ENCODE measurements at regions not wholly inside any gene's neighbourhood (a gene's known extent, or its start where the extent isn't known, plus 50 kb on each side); places are given as distances from the start of the nearest gene placed in this dataset.

- Histone ChIP-seq H3K9me3 (ENCODE audit: low read depth) (no peaks in the 10 kb centered on the region), H3K4me1 (ENCODE audit: low read depth) (peaks cover 17% of the 10 kb centered on the region), H3K36me3 (no peaks in the 10 kb centered on the region), H3K27me3 (no peaks in the 10 kb centered on the region), H3K27ac (no peak overlapping the region), H3K4me3 (no peak overlapping the region)
- no peak for DNase-seq (ENCODE audit: low read depth in 1 of 2, low spot score in 1 of 2)
- TF ChIP-seq CTCF (IDR thresholded peaks at IDR 0.05; ENCODE audit: low read depth, low read length): no peak
Observed at GRCh38 chr21:43297391-43297981, 128.7 kb downstream of the CRYAA start.

DNA sequence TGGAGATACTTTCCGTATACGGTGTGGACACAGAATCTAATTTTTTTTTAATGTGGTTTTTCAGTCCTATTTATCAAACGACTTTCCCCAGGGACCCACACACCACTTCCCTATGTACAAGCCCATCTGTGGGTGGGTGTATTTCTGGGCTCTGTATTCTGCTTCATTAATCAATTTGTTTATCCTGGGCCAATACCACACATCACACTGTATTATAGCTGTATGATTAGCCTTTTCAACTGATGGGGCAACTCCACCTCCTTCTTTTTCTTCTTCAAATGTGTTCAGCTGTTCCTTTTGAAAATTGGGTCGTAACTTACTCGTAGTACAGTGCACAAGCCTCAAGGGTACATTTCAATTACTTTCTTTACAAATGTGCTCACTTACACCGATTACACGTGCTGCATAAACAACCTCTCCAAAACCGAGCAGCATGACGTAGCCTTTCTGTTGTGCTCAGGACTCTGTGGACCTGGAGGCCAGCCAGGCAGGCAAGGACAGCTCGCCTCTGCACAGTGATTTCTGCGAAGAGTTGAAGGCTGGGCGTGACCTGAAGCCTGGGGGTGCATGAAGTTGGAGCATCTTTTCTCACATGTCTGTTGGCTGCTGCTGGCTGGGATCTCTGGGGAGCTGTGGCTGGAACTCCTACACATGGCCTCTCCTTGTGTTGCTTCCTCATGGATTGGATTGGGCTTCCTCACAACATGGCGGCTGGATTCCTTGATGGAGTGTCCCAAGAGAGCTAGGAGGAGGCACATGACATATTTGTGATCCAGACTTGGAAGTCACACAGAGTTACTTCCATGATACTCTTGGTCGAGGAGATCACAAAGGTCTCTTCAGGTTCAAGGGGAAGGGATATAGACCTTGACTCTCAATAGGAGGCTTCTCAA lies 126.5 kb downstream of the CRYAA start:
- no peaks in the 10 kb centered on the region for H3K9me3 ChIP-seq (ENCODE audit: low read depth)
- no peak for TF ChIP-seq CTCF (IDR thresholded peaks at IDR 0.05; ENCODE audit: low read depth, low read length)
- no peaks in the 10 kb centered on the region for H3K36me3 ChIP-seq
- H3K27ac ChIP-seq: no peak overlapping the region
- H3K4me1 ChIP-seq (ENCODE audit: low read depth): peaks cover 17% of the 10 kb centered on the region
- no peak overlapping the region for H3K4me3 ChIP-seq
- no peaks in the 10 kb centered on the region for H3K27me3 ChIP-seq
- no peak for DNase-seq (ENCODE audit: low read depth in 1 of 2, low spot score in 1 of 2)

- Histone ChIP-seq H3K4me1 (ENCODE audit: low read depth) (peaks cover 11% of the 10 kb centered on the region), H3K27ac (peak overlapping the region; percentile 38), H3K27me3 (no peaks in the 10 kb centered on the region), H3K4me3 (no peak overlapping the region), H3K9me3 (ENCODE audit: low read depth) (no peaks in the 10 kb centered on the region), H3K36me3 (no peaks in the 10 kb centered on the region)
- peak in 1 of 2 donors; percentile 36 for DNase-seq (ENCODE audit: low read depth in 1 of 2, low spot score in 1 of 2)
- no peak for TF ChIP-seq CTCF (IDR thresholded peaks at IDR 0.05; ENCODE audit: low read depth, low read length)
Observed at GRCh38 chr21:43294194-43294902, 125.5 kb downstream of the CRYAA start.

- H3K9me3 ChIP-seq (ENCODE audit: low read depth): no peaks in the 10 kb centered on the region
- no peaks in the 10 kb centered on the region for H3K27me3 ChIP-seq
- no peak for TF ChIP-seq CTCF (IDR thresholded peaks at IDR 0.05; ENCODE audit: low read depth, low read length)
- no peaks in the 10 kb centered on the region for H3K36me3 ChIP-seq
- H3K4me1 ChIP-seq (ENCODE audit: low read depth): peaks cover 10% of the 10 kb centered on the region
- no peak overlapping the region for H3K27ac ChIP-seq
- DNase-seq (ENCODE audit: low read depth in 1 of 2, low spot score in 1 of 2): no peak
- H3K4me3 ChIP-seq: no peak overlapping the region
Observed at GRCh38 chr21:43292866-43293142, 124.0 kb downstream of the CRYAA start.

DNA sequence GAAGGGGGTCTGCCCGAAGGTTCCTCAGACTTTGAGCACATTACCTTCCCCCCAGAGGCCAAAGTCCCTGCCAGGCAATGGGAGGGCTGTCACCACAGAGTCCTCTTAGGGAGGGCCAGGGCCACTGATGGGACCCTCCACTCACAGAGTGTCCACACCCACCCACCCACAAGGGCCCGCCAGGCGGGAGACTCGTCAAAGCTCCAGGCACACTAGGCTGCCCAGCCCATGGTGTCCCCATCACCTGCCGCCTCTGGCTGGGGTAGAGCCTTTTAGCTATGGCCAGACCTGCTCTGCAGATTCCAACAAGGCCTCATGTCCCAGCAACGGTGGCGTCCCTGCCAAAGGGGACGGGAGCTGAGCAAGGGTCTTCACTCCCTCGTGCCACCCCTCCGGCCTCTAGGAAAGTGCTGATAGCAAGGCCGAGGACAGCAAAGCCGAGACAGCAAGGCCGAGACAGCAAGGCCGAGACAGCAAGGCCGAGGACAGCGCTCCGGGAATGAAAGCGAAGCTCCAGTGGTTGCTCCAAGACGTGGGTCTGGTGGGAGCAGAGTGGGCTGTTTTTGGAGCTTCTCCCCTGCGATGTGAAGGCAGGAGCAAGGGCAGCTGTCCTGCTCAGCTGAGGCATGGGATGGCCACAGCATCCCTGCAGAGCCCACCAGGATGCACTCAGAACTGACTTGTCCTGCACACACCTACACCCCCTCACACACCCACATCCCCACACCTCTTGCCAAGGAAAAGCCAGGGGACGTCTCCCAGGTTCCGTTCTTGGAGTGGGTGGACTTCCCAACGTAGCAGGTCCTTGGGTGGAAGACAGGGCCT lies 123.4 kb downstream of the CRYAA start:
- no peak for DNase-seq (ENCODE audit: low read depth in 1 of 2, low spot score in 1 of 2)
- H3K27ac ChIP-seq: no peak overlapping the region

More for the DNA sequence above, 123.4 kb downstream of the CRYAA start:
- no peak for TF ChIP-seq CTCF (IDR thresholded peaks at IDR 0.05; ENCODE audit: low read depth, low read length)
- Histone ChIP-seq H3K4me3 (no peak overlapping the region), H3K36me3 (no peaks in the 10 kb centered on the region), H3K4me1 (ENCODE audit: low read depth) (peaks cover 10% of the 10 kb centered on the region), H3K9me3 (ENCODE audit: low read depth) (no peaks in the 10 kb centered on the region), H3K27me3 (no peaks in the 10 kb centered on the region)
